Neural progenitor cell (in vitro differentiated cells): ENCODE measurements at regions not wholly inside any gene's neighbourhood (a gene's known extent, or its start where the extent isn't known, plus 50 kb on each side); places are given as distances from the start of the nearest gene placed in this dataset.

Experiments used
- CTCF ChIP-seq: fragments of 200-600 bp; sonication (generic); IDR thresholded peaks from 2 replicates; pipeline ENCODE4 v1.5.1; 2017; ENCODE audit warnings: antibody characterized with exemption, mild to moderate bottlenecking
- EZH2 ChIP-seq: fragments of 200-600 bp; sonication (generic); IDR thresholded peaks from 2 replicates; pipeline ENCODE4 v1.6.1; 2017; ENCODE audit warnings: antibody characterized with exemption, mild to moderate bottlenecking, moderate library complexity
- EZH2phosphoT487 ChIP-seq: fragments of 200-600 bp; sonication (generic); IDR thresholded peaks from 2 replicates; pipeline ENCODE4 v1.6.1; 2017; ENCODE audit warnings: antibody characterized with exemption

- TF ChIP-seq EZH2 (no peak), CTCF (no peak), EZH2phosphoT487 (no peak)
Measured at GRCh38 chr16:59400830-59401229, 666.7 kb upstream of the GOT2 start.
